ENCODE measurements at regions not wholly inside any gene's neighbourhood (a gene's known extent, or its start where the extent isn't known, plus 50 kb on each side); places are given as distances from the start of the nearest gene placed in this dataset.

DNA sequence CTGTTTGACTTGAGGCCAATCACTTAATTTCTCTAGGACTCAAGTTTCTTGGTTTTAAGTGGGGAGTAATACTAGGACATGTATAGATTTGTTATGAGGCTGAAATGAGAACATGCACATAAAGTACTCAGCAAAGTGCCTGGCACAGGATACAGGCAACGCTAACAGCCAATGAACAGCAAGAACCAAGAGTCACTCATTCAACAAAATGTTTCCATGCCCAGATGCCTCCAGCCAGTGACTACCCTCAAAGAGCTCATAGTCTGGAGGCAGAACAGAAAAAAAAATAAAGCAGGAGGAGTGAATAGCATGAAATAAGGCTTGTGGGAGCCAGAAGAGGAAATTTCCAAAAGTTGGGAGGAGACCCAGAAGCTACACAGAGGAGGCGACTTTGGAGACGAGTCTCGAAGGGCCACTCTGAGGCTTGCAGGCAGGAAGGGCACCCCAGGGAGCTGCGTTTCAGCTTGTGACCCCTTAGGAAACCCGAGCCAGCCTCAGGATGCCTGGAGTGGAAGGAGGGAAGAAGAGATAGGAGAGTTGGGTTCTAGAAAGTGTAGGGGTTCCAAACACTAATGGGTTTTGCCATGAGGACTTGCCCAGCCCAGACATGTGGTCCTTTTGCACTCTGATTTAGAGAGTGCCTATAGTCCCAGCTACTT lies 70.0 kb downstream of the CXCL12 start:
- TF ChIP-seq, protein P1, sequence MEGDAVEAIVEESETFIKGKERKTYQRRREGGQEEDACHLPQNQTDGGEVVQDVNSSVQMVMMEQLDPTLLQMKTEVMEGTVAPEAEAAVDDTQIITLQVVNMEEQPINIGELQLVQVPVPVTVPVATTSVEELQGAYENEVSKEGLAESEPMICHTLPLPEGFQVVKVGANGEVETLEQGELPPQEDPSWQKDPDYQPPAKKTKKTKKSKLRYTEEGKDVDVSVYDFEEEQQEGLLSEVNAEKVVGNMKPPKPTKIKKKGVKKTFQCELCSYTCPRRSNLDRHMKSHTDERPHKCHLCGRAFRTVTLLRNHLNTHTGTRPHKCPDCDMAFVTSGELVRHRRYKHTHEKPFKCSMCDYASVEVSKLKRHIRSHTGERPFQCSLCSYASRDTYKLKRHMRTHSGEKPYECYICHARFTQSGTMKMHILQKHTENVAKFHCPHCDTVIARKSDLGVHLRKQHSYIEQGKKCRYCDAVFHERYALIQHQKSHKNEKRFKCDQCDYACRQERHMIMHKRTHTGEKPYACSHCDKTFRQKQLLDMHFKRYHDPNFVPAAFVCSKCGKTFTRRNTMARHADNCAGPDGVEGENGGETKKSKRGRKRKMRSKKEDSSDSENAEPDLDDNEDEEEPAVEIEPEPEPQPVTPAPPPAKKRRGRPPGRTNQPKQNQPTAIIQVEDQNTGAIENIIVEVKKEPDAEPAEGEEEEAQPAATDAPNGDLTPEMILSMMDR (IDR thresholded peaks at IDR 0.05), result no peak
- no peak for TF ChIP-seq POLR2A (IDR thresholded peaks at IDR 0.05)
